Panc1 (cell line): ENCODE measurements at regions not wholly inside any gene's neighbourhood (a gene's known extent, or its start where the extent isn't known, plus 50 kb on each side); places are given as distances from the start of the nearest gene placed in this dataset.

Experiments
- ATAC-seq: fragments of 200-7000 bp; cut with Tn5 transposase; 2 replicates; pipeline ENCODE4 v1.9.1; 2020; ENCODE audit warnings: mild to moderate bottlenecking, moderate library complexity
- BruUV-seq: library from RNA; stranded (reverse); fragments of 400-500 nt; replicated peaks from 2 replicates; lab custom pipeline; 2021; lab: Mats Ljungman, UMichigan
- CTCF ChIA-PET: fragments of 300-600 bp; sonication (Branson Sonifier 250); formaldehyde crosslinking; loops from one replicate; lab custom pipeline; 2022; ENCODE audit warnings: antibody characterized with exemption; lab: Charles Lee
- POLR2A ChIA-PET: fragments of 300-600 bp; sonication (Branson Sonifier 250); formaldehyde crosslinking; loops from one replicate; lab custom pipeline; 2022; ENCODE audit warnings: antibody characterized with exemption; lab: Charles Lee
- DNase-seq: peaks from one replicate; pipeline ENCODE4 v3.0.0-alpha.2; 2010; ENCODE audit warnings: low read depth, low spot score
- H3K27ac ChIP-seq: 2 replicates; pipeline ENCODE4 v1.5.1; 2011; ENCODE audit warnings: mild to moderate bottlenecking, low read length, inconsistent platforms
- H3K27me3 ChIP-seq: fragments of 200-500 bp; sonication (Bioruptor generic); 2 replicates; pipeline ENCODE4 v1.6.0; 2014; ENCODE audit warnings: low read length, inconsistent platforms; ENCODE audit not compliant: control insufficient read depth, insufficient read depth
- H3K36me3 ChIP-seq: fragments of 200-500 bp; sonication (Bioruptor generic); 2 replicates; pipeline ENCODE4 v1.5.1; 2014; ENCODE audit warnings: inconsistent platforms, mild to moderate bottlenecking, low read length, moderate library complexity; ENCODE audit not compliant: control insufficient read depth, insufficient read depth
- H3K4me1 ChIP-seq: 2 replicates; pipeline ENCODE4 v1.5.1; 2011; ENCODE audit warnings: inconsistent platforms, mild to moderate bottlenecking, low read length, moderate library complexity; ENCODE audit not compliant: control insufficient read depth, insufficient read depth
- H3K4me3 ChIP-seq, 2 experiments: 2 replicates each; pipeline ENCODE4 v1.5.1; 2011 to 2012; ENCODE audit warnings: low read depth in 2 of 2, low read length in 2 of 2, mild to moderate bottlenecking in 2 of 2, inconsistent platforms in 1 of 2, moderate library complexity in 1 of 2
- H3K9me3 ChIP-seq: fragments of 200-500 bp; sonication (Bioruptor generic); 2 replicates; pipeline ENCODE4 v1.5.1; 2014; ENCODE audit warnings: low read depth, mild to moderate bottlenecking, inconsistent platforms, low read length, moderate library complexity; ENCODE audit not compliant: control insufficient read depth, insufficient read depth
- CTCF ChIP-seq: fragments of 450-650 bp; IDR thresholded peaks from 2 replicates; pipeline ENCODE4 v1.5.1; 2017; ENCODE audit warnings: mild to moderate bottlenecking
- POLR2AphosphoS5 ChIP-seq: IDR thresholded peaks from 2 replicates; pipeline ENCODE4 v1.6.1; 2012; ENCODE audit warnings: mild to moderate bottlenecking, low read depth, low read length, moderate library complexity
- SIN3A ChIP-seq: IDR thresholded peaks from 2 replicates; pipeline ENCODE4 v1.6.1; 2012; ENCODE audit warnings: low read depth, mild to moderate bottlenecking, low read length, moderate library complexity, borderline replicate concordance; ENCODE audit not compliant: insufficient read depth
- TCF7L2 ChIP-seq: IDR thresholded peaks from 2 replicates; pipeline ENCODE4 v1.6.1; 2011; ENCODE audit warnings: mild to moderate bottlenecking, low read depth, low read length, inconsistent platforms
- in situ Hi-C: cut with HindIII; loops from 2 replicates; pipeline ENCODE4 v1.10.0; 2016; ENCODE audit warnings: low sequenced_read_pairs, low pct_unique_long_range_greater_than_20kb
- intact Hi-C: fragments of 100-400 bp; cut with micrococcal nuclease; formaldehyde crosslinking; loops from one replicate; pipeline ENCODE4 v1.10.0; 2022; ENCODE audit not compliant: unreplicated experiment
- TF ChIP-seq, protein P1 (sequence below), 2 experiments: IDR thresholded peaks; 2 replicates each; pipeline ENCODE4 v1.6.1; 2011 to 2012; ENCODE audit warnings: low read depth in 2 of 2, control low read depth in 1 of 2, low read length in 1 of 2, mild to moderate bottlenecking in 1 of 2, moderate library complexity in 1 of 2; ENCODE audit not compliant: insufficient read depth in 1 of 2

DNA sequence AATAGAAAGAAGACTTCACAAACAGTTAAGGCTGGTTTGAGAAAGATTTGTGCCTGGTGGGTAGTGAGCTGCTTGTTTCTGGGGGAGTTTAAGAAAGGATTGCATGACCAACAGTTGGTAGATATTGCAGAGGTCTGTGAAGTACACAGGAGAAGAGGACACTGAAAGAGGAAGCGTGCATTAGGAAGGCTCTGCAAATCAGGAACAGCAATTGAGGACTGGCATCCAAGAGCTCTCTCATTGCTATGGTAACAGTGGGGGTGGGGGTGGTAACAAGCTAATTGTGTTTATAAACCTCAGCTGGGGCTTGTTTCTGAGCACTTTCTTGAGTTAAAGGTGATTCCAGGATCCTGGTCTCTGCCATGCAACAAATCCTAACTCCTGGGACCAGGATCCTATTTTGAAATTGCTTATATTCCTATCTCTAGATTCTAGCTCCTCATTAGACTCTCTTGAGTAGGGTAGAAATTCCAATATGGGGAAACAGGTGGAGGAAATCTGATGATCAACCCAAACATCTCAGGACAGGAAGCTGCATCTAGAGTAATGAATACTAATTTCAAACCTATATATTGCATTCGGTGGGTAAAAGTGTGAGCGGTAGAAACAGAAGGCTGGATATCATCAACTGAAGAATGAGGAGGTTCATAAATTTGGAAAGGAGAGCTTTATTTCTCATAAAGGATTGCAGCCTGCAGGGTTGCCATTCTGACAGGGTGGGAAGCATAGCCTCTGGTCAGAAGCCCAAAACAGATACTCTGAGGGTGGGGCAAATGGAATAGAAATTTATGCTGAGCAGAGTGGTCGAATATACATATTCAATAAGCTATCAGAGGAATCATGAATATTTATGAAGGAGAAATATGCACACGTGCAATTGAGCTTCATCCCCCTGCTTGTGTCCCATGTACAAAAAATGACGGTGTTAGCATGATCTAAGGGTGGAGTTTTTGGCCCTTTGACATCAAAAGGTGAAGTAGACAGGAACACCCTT is 79.4 kb downstream of the PTTG1 start:
- DNase-seq (no peak), ATAC-seq (no peak)
- no peaks in the 10 kb centered on the region for H3K4me1 ChIP-seq
- no peaks in the 10 kb centered on the region for H3K9me3 ChIP-seq
- TF ChIP-seq SIN3A, result no peak
- no peak for TF ChIP-seq TCF7L2
- no peak for TF ChIP-seq POLR2AphosphoS5
- no peak for TF ChIP-seq CTCF
- TF ChIP-seq, protein P1, sequence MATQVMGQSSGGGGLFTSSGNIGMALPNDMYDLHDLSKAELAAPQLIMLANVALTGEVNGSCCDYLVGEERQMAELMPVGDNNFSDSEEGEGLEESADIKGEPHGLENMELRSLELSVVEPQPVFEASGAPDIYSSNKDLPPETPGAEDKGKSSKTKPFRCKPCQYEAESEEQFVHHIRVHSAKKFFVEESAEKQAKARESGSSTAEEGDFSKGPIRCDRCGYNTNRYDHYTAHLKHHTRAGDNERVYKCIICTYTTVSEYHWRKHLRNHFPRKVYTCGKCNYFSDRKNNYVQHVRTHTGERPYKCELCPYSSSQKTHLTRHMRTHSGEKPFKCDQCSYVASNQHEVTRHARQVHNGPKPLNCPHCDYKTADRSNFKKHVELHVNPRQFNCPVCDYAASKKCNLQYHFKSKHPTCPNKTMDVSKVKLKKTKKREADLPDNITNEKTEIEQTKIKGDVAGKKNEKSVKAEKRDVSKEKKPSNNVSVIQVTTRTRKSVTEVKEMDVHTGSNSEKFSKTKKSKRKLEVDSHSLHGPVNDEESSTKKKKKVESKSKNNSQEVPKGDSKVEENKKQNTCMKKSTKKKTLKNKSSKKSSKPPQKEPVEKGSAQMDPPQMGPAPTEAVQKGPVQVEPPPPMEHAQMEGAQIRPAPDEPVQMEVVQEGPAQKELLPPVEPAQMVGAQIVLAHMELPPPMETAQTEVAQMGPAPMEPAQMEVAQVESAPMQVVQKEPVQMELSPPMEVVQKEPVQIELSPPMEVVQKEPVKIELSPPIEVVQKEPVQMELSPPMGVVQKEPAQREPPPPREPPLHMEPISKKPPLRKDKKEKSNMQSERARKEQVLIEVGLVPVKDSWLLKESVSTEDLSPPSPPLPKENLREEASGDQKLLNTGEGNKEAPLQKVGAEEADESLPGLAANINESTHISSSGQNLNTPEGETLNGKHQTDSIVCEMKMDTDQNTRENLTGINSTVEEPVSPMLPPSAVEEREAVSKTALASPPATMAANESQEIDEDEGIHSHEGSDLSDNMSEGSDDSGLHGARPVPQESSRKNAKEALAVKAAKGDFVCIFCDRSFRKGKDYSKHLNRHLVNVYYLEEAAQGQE (IDR thresholded peaks at IDR 0.05; ENCODE audit: insufficient read depth in 1 of 2, low read depth in 2 of 2, low read length in 1 of 2), result no peak
- no peaks in the 10 kb centered on the region for H3K27me3 ChIP-seq
- BruUV-seq, result no TSS peak
- ChIA-PET CTCF (interaction anchor here (0.6 kb wide), 1 partner anchor 1413 kb away, joined by 9 read pairs; no protein-coding TSS in a partner anchor), POLR2A (no interaction called here)
- no peaks in the 10 kb centered on the region for H3K36me3 ChIP-seq
- intact Hi-C loops (loop anchor here (10.0 kb wide), 1 partner anchor 274 kb away; no protein-coding TSS in a partner anchor), in situ Hi-C loops (no loop called here)
- H3K27ac ChIP-seq, result no peak overlapping the region
- no peak overlapping the region for H3K4me3 ChIP-seq

GRCh38 chr5:160504906-160505305 is 83.3 kb downstream of the PTTG1 start:
- H3K27ac ChIP-seq, result no peak overlapping the region
- ATAC-seq, result no peak; the same call in 1 of the 2 replicates
- ChIA-PET POLR2A (no interaction called here), CTCF (no interaction called here)
- no peaks in the 10 kb centered on the region for H3K27me3 ChIP-seq
- in situ Hi-C loops (no loop called here), intact Hi-C loops (loop anchor here (5.0 to 10.0 kb wide), 2 partner anchors 68 to 270 kb away; no protein-coding TSS in a partner anchor)
- TF ChIP-seq SIN3A, result no peak
- TF ChIP-seq POLR2AphosphoS5, result no peak
- TF ChIP-seq, protein P1 (IDR thresholded peaks at IDR 0.05; ENCODE audit: insufficient read depth in 1 of 2, low read depth in 2 of 2, low read length in 1 of 2), result no peak
- TF ChIP-seq CTCF, result no peak
- no peak for TF ChIP-seq TCF7L2
- H3K9me3 ChIP-seq, result no peaks in the 10 kb centered on the region
- BruUV-seq, result no TSS peak
- H3K4me3 ChIP-seq, result no peak overlapping the region
- peaks cover 5% of the 10 kb centered on the region; the same call in 1 of the 2 replicates for H3K4me1 ChIP-seq
- no peak for DNase-seq
- no peaks in the 10 kb centered on the region for H3K36me3 ChIP-seq
